Mucosa of stomach (tissue), 1 donor: ENCODE measurements at regions not wholly inside any gene's neighbourhood (a gene's known extent, or its start where the extent isn't known, plus 50 kb on each side); places are given as distances from the start of the nearest gene placed in this dataset.
"Not testable (repeated sequence)": the region's sequence is repeated elsewhere in the genome, so short reads cannot be mapped to it uniquely, and the experiment has no call there.

Experiments used
- H3K27me3 ChIP-seq: one replicate; pipeline ENCODE4 v1.7.0; 2013; ENCODE audit warnings: mild to moderate bottlenecking, low read length; ENCODE audit not compliant: control insufficient read depth, insufficient read depth
- H3K36me3 ChIP-seq: one replicate; pipeline ENCODE4 v1.7.0; 2013; ENCODE audit warnings: low read length; ENCODE audit not compliant: control insufficient read depth, insufficient read depth
- H3K4me1 ChIP-seq: one replicate; pipeline ENCODE4 v1.7.0; 2013; ENCODE audit warnings: mild to moderate bottlenecking, low read length; ENCODE audit not compliant: control insufficient read depth, insufficient read depth
- H3K4me3 ChIP-seq: one replicate; pipeline ENCODE4 v1.7.0; 2013; ENCODE audit warnings: low read length
- H3K9ac ChIP-seq: one replicate; pipeline ENCODE4 v1.7.0; 2013; ENCODE audit warnings: mild to moderate bottlenecking, low read length, moderate library complexity
- H3K9me3 ChIP-seq: one replicate; pipeline ENCODE4 v1.7.0; 2013; ENCODE audit warnings: mild to moderate bottlenecking, low read length, moderate library complexity; ENCODE audit not compliant: control insufficient read depth
- donor health status: Pancreatic carcinoma.

- H3K9me3 ChIP-seq, result no peaks in the 10 kb centered on the region
- no peak overlapping the region for H3K4me3 ChIP-seq
- no peaks in the 10 kb centered on the region for H3K4me1 ChIP-seq
- H3K36me3 ChIP-seq, result no peaks in the 10 kb centered on the region
- H3K27me3 ChIP-seq, result no peaks in the 10 kb centered on the region
- no peak overlapping the region for H3K9ac ChIP-seq
Observed at GRCh38 chr4:93888308-93888707, 59.8 kb downstream of the ATOH1 start.

GRCh38 chr4:93888768-93889167, 60.2 kb downstream of the ATOH1 start:
- no peaks in the 10 kb centered on the region for H3K4me1 ChIP-seq
- no peaks in the 10 kb centered on the region for H3K36me3 ChIP-seq
- H3K4me3 ChIP-seq, result no peak overlapping the region
- no peaks in the 10 kb centered on the region for H3K27me3 ChIP-seq
- H3K9ac ChIP-seq, result no peak overlapping the region
- no peaks in the 10 kb centered on the region for H3K9me3 ChIP-seq

- Histone ChIP-seq H3K9ac (no peak overlapping the region), H3K27me3 (no peaks in the 10 kb centered on the region), H3K36me3 (no peaks in the 10 kb centered on the region), H3K9me3 (no peaks in the 10 kb centered on the region), H3K4me3 (no peak overlapping the region), H3K4me1 (no peaks in the 10 kb centered on the region)
Observed at GRCh38 chr4:93891244-93891643, 62.7 kb downstream of the ATOH1 start.

GRCh38 chr4:93894995-93895394, 66.4 kb downstream of the ATOH1 start:
- Histone ChIP-seq H3K27me3 (no peaks in the 10 kb centered on the region), H3K4me3 (no peak overlapping the region), H3K4me1 (no peaks in the 10 kb centered on the region), H3K9me3 (no peaks in the 10 kb centered on the region), H3K36me3 (no peaks in the 10 kb centered on the region), H3K9ac (no peak overlapping the region)

GRCh38 chr4:93896516-93896915, 68.0 kb downstream of the ATOH1 start:
- Histone ChIP-seq H3K4me3 (no peak overlapping the region), H3K9me3 (no peaks in the 10 kb centered on the region), H3K36me3 (no peaks in the 10 kb centered on the region), H3K4me1 (no peaks in the 10 kb centered on the region), H3K9ac (no peak overlapping the region), H3K27me3 (no peaks in the 10 kb centered on the region)

GRCh38 chr4:93897559-93897958, 69.0 kb downstream of the ATOH1 start:
- Histone ChIP-seq H3K27me3 (no peaks in the 10 kb centered on the region), H3K36me3 (no peaks in the 10 kb centered on the region), H3K9me3 (no peaks in the 10 kb centered on the region), H3K9ac (no peak overlapping the region), H3K4me3 (no peak overlapping the region), H3K4me1 (no peaks in the 10 kb centered on the region)

- Histone ChIP-seq H3K9me3 (no peaks in the 10 kb centered on the region), H3K27me3 (no peaks in the 10 kb centered on the region), H3K4me3 (no peak overlapping the region), H3K9ac (no peak overlapping the region), H3K36me3 (no peaks in the 10 kb centered on the region), H3K4me1 (no peaks in the 10 kb centered on the region)
Observed at GRCh38 chr4:93908778-93909177, 80.2 kb downstream of the ATOH1 start.

- Histone ChIP-seq H3K4me3 (no peak overlapping the region), H3K27me3 (no peaks in the 10 kb centered on the region), H3K9me3 (no peaks in the 10 kb centered on the region), H3K4me1 (no peaks in the 10 kb centered on the region), H3K36me3 (no peaks in the 10 kb centered on the region), H3K9ac (no peak overlapping the region)
Observed at GRCh38 chr4:93911671-93912070, 83.1 kb downstream of the ATOH1 start.

GRCh38 chr4:93912146-93912545, 83.6 kb downstream of the ATOH1 start:
- Histone ChIP-seq H3K9ac (no peak overlapping the region), H3K4me1 (no peaks in the 10 kb centered on the region), H3K36me3 (no peaks in the 10 kb centered on the region), H3K27me3 (no peaks in the 10 kb centered on the region), H3K4me3 (no peak overlapping the region), H3K9me3 (no peaks in the 10 kb centered on the region)

GRCh38 chr4:93918856-93919255, 90.3 kb downstream of the ATOH1 start:
- Histone ChIP-seq H3K36me3 (no peaks in the 10 kb centered on the region), H3K27me3 (no peaks in the 10 kb centered on the region), H3K4me1 (no peaks in the 10 kb centered on the region), H3K9me3 (no peaks in the 10 kb centered on the region), H3K4me3 (no peak overlapping the region), H3K9ac (no peak overlapping the region)

- H3K36me3 ChIP-seq, H3K9me3 ChIP-seq, H3K4me3 ChIP-seq, H3K27me3 ChIP-seq, H3K4me1 ChIP-seq, H3K9ac ChIP-seq: not testable (repeated sequence)
Observed at GRCh38 chr4:93923570-93923969, 95.0 kb downstream of the ATOH1 start.

GRCh38 chr4:93947286-93947685, 118.7 kb downstream of the ATOH1 start:
- H3K4me3 ChIP-seq, result no peak overlapping the region
- no peaks in the 10 kb centered on the region for H3K4me1 ChIP-seq
- H3K27me3 ChIP-seq, result no peaks in the 10 kb centered on the region
- H3K9ac ChIP-seq, result no peak overlapping the region
- H3K36me3 ChIP-seq, result no peaks in the 10 kb centered on the region
- H3K9me3 ChIP-seq, result no peaks in the 10 kb centered on the region

- H3K9ac ChIP-seq, H3K4me1 ChIP-seq, H3K9me3 ChIP-seq, H3K36me3 ChIP-seq, H3K4me3 ChIP-seq, H3K27me3 ChIP-seq: not testable (repeated sequence)
Observed at GRCh38 chr4:93950239-93950638, 121.7 kb downstream of the ATOH1 start.
